Endothelial cell (in vitro differentiated cells): ENCODE measurements at regions not wholly inside any gene's neighbourhood (a gene's known extent, or its start where the extent isn't known, plus 50 kb on each side); places are given as distances from the start of the nearest gene placed in this dataset.

Source experiments
- DNase-seq: peaks from one replicate; pipeline ENCODE4 v3.0.0; 2021; ENCODE audit warnings: low spot score
- H3K27ac Mint-ChIP-seq: one replicate; pipeline ENCODE4 v1.8.0; 2021; ENCODE audit warnings: mixed read lengths, inconsistent platforms; ENCODE audit not compliant: unreplicated experiment
- H3K27me3 Mint-ChIP-seq: one replicate; pipeline ENCODE4 v1.8.0; 2021; ENCODE audit warnings: mild to moderate bottlenecking, moderate library complexity, mixed read lengths, inconsistent platforms; ENCODE audit not compliant: unreplicated experiment
- H3K36me3 Mint-ChIP-seq: one replicate; pipeline ENCODE4 v1.8.0; 2021; ENCODE audit warnings: mild to moderate bottlenecking, low read depth, mixed read lengths, inconsistent platforms; ENCODE audit not compliant: unreplicated experiment
- H3K4me1 Mint-ChIP-seq: one replicate; pipeline ENCODE4 v1.8.0; 2021; ENCODE audit warnings: mild to moderate bottlenecking, mixed read lengths, inconsistent platforms; ENCODE audit not compliant: unreplicated experiment
- H3K4me3 Mint-ChIP-seq: one replicate; pipeline ENCODE4 v1.8.0; 2021; ENCODE audit warnings: mild to moderate bottlenecking, mixed read lengths, inconsistent platforms; ENCODE audit not compliant: unreplicated experiment
- H3K9me3 Mint-ChIP-seq: one replicate; pipeline ENCODE4 v1.8.0; 2021; ENCODE audit warnings: mixed read lengths, inconsistent platforms; ENCODE audit not compliant: unreplicated experiment
- CTCF ChIP-seq: fragments of 200-600 bp; sonication (generic); IDR thresholded peaks from one replicate; pipeline ENCODE4 v1.5.0; 2021; ENCODE audit warnings: antibody characterized with exemption; ENCODE audit not compliant: unreplicated experiment

- Mint-ChIP-seq H3K4me3 (no peak overlapping the region), H3K27me3 (no peaks in the 10 kb centered on the region), H3K27ac (no peak overlapping the region), H3K9me3 (no peaks in the 10 kb centered on the region), H3K36me3 (no peaks in the 10 kb centered on the region), H3K4me1 (no peaks in the 10 kb centered on the region)
- no peak for TF ChIP-seq CTCF
- DNase-seq, result no peak
These were observed 165.5 kb upstream of the CDH19 start for GRCh38 chr18:66769375-66769774.

DNA sequence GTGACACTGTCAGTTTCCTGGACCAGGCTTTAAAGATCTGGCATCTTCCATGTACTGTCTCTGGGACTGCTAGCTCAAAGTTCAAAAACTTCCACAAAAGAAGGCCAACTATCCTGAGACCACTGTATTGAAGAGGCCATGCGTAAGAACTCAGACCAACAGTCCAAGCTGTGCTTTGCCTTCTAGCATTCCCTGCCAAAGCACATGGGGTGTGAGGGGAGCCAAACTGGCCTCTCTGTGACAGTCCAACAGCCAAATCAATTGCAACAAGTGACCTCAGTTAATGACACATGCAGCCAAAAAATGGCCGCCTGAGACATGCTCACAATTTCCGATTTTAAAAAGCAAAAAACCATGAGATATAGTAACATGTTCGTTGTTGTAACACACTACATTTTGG is 160.3 kb upstream of the CDH19 start:
- Mint-ChIP-seq H3K27ac (no peak overlapping the region), H3K27me3 (no peaks in the 10 kb centered on the region), H3K4me3 (no peak overlapping the region), H3K4me1 (no peaks in the 10 kb centered on the region), H3K36me3 (no peaks in the 10 kb centered on the region), H3K9me3 (no peaks in the 10 kb centered on the region)
- no peak for DNase-seq
- no peak for TF ChIP-seq CTCF

- H3K9me3 Mint-ChIP-seq, result no peaks in the 10 kb centered on the region
- no peak for DNase-seq
- no peak overlapping the region for H3K27ac Mint-ChIP-seq
- no peaks in the 10 kb centered on the region for H3K4me1 Mint-ChIP-seq
- TF ChIP-seq CTCF, result no peak
- no peaks in the 10 kb centered on the region for H3K27me3 Mint-ChIP-seq
- no peak overlapping the region for H3K4me3 Mint-ChIP-seq
- H3K36me3 Mint-ChIP-seq, result no peaks in the 10 kb centered on the region
These were observed 157.3 kb upstream of the CDH19 start for GRCh38 chr18:66761166-66761565.

DNA sequence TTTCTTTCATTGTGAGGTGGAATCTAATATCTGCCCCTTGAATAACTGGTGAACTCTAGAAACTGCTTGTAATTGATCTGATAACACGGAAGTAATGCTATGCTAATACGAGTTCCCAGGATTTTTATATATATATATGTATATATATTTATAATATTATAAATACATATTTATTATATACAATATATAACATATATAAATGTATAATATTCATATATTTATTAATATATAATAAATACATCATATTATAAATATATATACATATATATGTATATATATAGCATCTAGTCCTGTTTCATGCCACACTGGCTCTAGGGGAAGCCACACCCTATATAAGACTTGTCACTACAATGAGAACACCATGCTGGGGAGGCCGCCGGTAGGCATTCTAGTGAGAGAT is 156.7 kb upstream of the CDH19 start:
- H3K27ac Mint-ChIP-seq, result no peak overlapping the region
- no peaks in the 10 kb centered on the region for H3K27me3 Mint-ChIP-seq
- H3K9me3 Mint-ChIP-seq, result no peaks in the 10 kb centered on the region
- H3K4me1 Mint-ChIP-seq, result no peaks in the 10 kb centered on the region
- no peak overlapping the region for H3K4me3 Mint-ChIP-seq
- TF ChIP-seq CTCF, result no peak
- H3K36me3 Mint-ChIP-seq, result no peaks in the 10 kb centered on the region
- no peak for DNase-seq

DNA sequence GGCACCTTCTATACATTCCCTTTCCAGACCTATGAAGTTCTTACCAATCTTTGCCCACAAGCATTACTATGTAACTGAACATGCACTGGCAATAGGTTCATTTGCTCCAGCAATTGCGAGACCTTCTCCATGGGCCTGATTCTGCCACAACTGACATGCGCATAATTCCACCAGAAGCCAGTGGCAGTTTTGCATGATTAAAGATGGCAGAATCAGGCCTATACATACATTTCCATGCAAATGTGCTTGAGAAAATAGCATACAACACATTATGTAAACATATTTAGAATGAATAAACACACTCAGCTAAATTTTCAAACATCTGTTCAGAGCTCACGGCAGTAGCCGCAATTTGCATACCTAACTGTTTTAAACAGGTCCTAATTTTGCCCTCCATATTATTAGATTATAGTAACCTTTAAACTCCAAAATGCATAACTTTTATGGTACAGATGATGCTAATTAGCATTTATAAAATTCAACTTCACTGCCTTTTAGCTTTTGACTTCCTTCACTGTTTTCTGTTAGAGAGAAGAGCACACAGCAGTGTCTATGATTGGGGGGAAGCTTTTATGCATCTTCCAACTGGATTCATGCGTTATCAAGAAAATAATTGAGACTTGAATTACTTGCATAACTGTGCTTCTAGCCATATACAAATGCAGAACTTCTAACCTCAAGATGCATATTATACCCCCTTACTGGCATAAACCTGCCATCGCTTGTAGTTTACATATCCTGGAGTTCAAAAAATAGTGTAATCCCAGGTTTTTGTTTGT is 155.3 kb upstream of the CDH19 start:
- DNase-seq, result no peak
- no peaks in the 10 kb centered on the region for H3K27me3 Mint-ChIP-seq
- no peak overlapping the region for H3K4me3 Mint-ChIP-seq
- TF ChIP-seq CTCF, result no peak
- H3K4me1 Mint-ChIP-seq, result no peaks in the 10 kb centered on the region
- H3K36me3 Mint-ChIP-seq, result no peaks in the 10 kb centered on the region
- H3K27ac Mint-ChIP-seq, result no peak overlapping the region
- H3K9me3 Mint-ChIP-seq, result no peaks in the 10 kb centered on the region
